ENCODE measurements at regions not wholly inside any gene's neighbourhood (a gene's known extent, or its start where the extent isn't known, plus 50 kb on each side); places are given as distances from the start of the nearest gene placed in this dataset.

GRCh38 chr14:61868846-61869245 is 106.6 kb downstream of the SNAPC1 start:
- TF ChIP-seq CTCF (IDR thresholded peaks at IDR 0.05) (no peak), POLR2AphosphoS5 (IDR thresholded peaks at IDR 0.05) (no peak), POLR2A (IDR thresholded peaks at IDR 0.05) (no peak)
